HG03108 (cell line): ENCODE measurements at regions not wholly inside any gene's neighbourhood (a gene's known extent, or its start where the extent isn't known, plus 50 kb on each side); places are given as distances from the start of the nearest gene placed in this dataset.

Experiments used
- ATAC-seq: cut with Tn5 transposase; IDR thresholded peaks from one replicate; pipeline ENCODE4 v1.9.1; 2021; ENCODE audit warnings: moderate library complexity; ENCODE audit not compliant: unreplicated experiment

- no peak for ATAC-seq
Observed at GRCh38 chr6:15780437-15780836, 117.6 kb upstream of the DTNBP1 start.

GRCh38 chr6:15779726-15780125 lies 116.9 kb upstream of the DTNBP1 start:
- no peak for ATAC-seq

GRCh38 chr6:15776458-15776980 lies 113.7 kb upstream of the DTNBP1 start:
- ATAC-seq = peak; percentile 73

- no peak for ATAC-seq
Observed at GRCh38 chr6:15775741-15776140, 112.9 kb upstream of the DTNBP1 start.

GRCh38 chr6:15775076-15775634 lies 112.3 kb upstream of the DTNBP1 start:
- no peak for ATAC-seq

- no peak for ATAC-seq
Observed at GRCh38 chr6:15773806-15774410, 111.1 kb upstream of the DTNBP1 start.

- ATAC-seq = peak; percentile 60
Observed at GRCh38 chr6:15770347-15771143, 107.7 kb upstream of the DTNBP1 start.

GRCh38 chr6:15769511-15770018 lies 106.7 kb upstream of the DTNBP1 start:
- ATAC-seq = no peak

- no peak for ATAC-seq
Observed at GRCh38 chr6:15768999-15769398, 106.2 kb upstream of the DTNBP1 start.

GRCh38 chr6:15763837-15764236 lies 101.0 kb upstream of the DTNBP1 start:
- no peak for ATAC-seq

- no peak for ATAC-seq
Observed at GRCh38 chr6:15763364-15763763, 100.5 kb upstream of the DTNBP1 start.

GRCh38 chr6:15761045-15761502 lies 98.2 kb upstream of the DTNBP1 start:
- ATAC-seq = no peak

- no peak for ATAC-seq
Observed at GRCh38 chr6:15758631-15759215, 95.9 kb upstream of the DTNBP1 start.

GRCh38 chr6:15755526-15755925 lies 92.7 kb upstream of the DTNBP1 start:
- ATAC-seq = no peak

- ATAC-seq = no peak
Observed at GRCh38 chr6:15754706-15755079, 91.9 kb upstream of the DTNBP1 start.

- ATAC-seq = no peak
Observed at GRCh38 chr6:15754035-15754705, 91.3 kb upstream of the DTNBP1 start.

GRCh38 chr6:15752820-15753219 lies 90.0 kb upstream of the DTNBP1 start:
- no peak for ATAC-seq

- ATAC-seq = no peak
Observed at GRCh38 chr6:15751721-15752350, 89.0 kb upstream of the DTNBP1 start.

- ATAC-seq = no peak
Observed at GRCh38 chr6:15748341-15748740, 85.5 kb upstream of the DTNBP1 start.

- no peak for ATAC-seq
Observed at GRCh38 chr6:15747354-15747883, 84.6 kb upstream of the DTNBP1 start.
